Mesendoderm (in vitro differentiated cells): ENCODE measurements at regions not wholly inside any gene's neighbourhood (a gene's known extent, or its start where the extent isn't known, plus 50 kb on each side); places are given as distances from the start of the nearest gene placed in this dataset.

ENCODE experiments used
- DNase-seq: peaks from one replicate; pipeline ENCODE4 v3.0.0; 2013
- H2AK5ac ChIP-seq: 2 replicates; pipeline ENCODE4 v1.6.1; 2013; ENCODE audit warnings: low read length, inconsistent platforms
- H2BK120ac ChIP-seq: 2 replicates; pipeline ENCODE4 v1.6.1; 2013; ENCODE audit warnings: low read depth, mild to moderate bottlenecking, low read length, moderate library complexity, mixed read lengths
- H2BK15ac ChIP-seq: replicated peaks from 2 replicates; pipeline ENCODE4 v1.6.1; 2013; ENCODE audit warnings: low read depth, mild to moderate bottlenecking, moderate library complexity
- H2BK5ac ChIP-seq: 2 replicates; pipeline ENCODE4 v1.6.1; 2013; ENCODE audit warnings: low read length, inconsistent platforms
- H3K18ac ChIP-seq: 2 replicates; pipeline ENCODE4 v1.6.1; 2013; ENCODE audit warnings: mild to moderate bottlenecking, low read length, mixed read lengths
- H3K23ac ChIP-seq: one replicate; pipeline ENCODE4 v1.6.1; 2013; ENCODE audit warnings: low read length
- H3K27ac ChIP-seq: 2 replicates; pipeline ENCODE4 v1.5.1; 2013; ENCODE audit warnings: low read depth, mild to moderate bottlenecking, inconsistent platforms, low read length, moderate library complexity
- H3K27me3 ChIP-seq: 2 replicates; pipeline ENCODE4 v1.6.1; 2013; ENCODE audit warnings: low read length, control low read depth, mild to moderate bottlenecking, inconsistent platforms; ENCODE audit not compliant: insufficient read depth, poor library complexity
- H3K36me3 ChIP-seq: 2 replicates; pipeline ENCODE4 v1.6.1; 2013; ENCODE audit warnings: low read length, inconsistent platforms; ENCODE audit not compliant: control insufficient read depth, insufficient read depth
- H3K4ac ChIP-seq: one replicate; pipeline ENCODE4 v1.6.1; 2013; ENCODE audit warnings: low read depth, mild to moderate bottlenecking, low read length, moderate library complexity
- H3K4me1 ChIP-seq: 2 replicates; pipeline ENCODE4 v1.6.1; 2013; ENCODE audit warnings: low read depth, low read length, inconsistent platforms; ENCODE audit not compliant: control insufficient read depth
- H3K4me2 ChIP-seq: 2 replicates; pipeline ENCODE4 v1.6.1; 2013; ENCODE audit warnings: low read length
- H3K4me3 ChIP-seq: 2 replicates; pipeline ENCODE4 v1.5.1; 2013; ENCODE audit warnings: mild to moderate bottlenecking, low read length
- H3K56ac ChIP-seq: one replicate; pipeline ENCODE4 v1.6.1; 2013; ENCODE audit warnings: low read length
- H3K79me1 ChIP-seq: 2 replicates; pipeline ENCODE4 v1.6.1; 2013; ENCODE audit warnings: low read length, inconsistent platforms
- H3K79me2 ChIP-seq: 2 replicates; pipeline ENCODE4 v1.6.1; 2013; ENCODE audit warnings: mild to moderate bottlenecking, low read length; ENCODE audit not compliant: control insufficient read depth, insufficient read depth
- H3K9ac ChIP-seq: 2 replicates; pipeline ENCODE4 v1.6.1; 2013; ENCODE audit warnings: low read length, inconsistent platforms
- H4K5ac ChIP-seq: one replicate; pipeline ENCODE4 v1.6.1; 2013; ENCODE audit warnings: low read length
- H4K8ac ChIP-seq: one replicate; pipeline ENCODE4 v1.6.1; 2013; ENCODE audit warnings: low read depth, mild to moderate bottlenecking, control low read depth, low read length, moderate library complexity
- WGBS: extraction: QIAGEN DNeasy Blood & Tissue Kit; methylation state at CpG from one replicate; pipeline ENCODE4 v1.1.7; 2013; ENCODE audit warnings: low lambda C conversion rate, missing lambda C conversion rate; ENCODE audit not compliant: insufficient coverage; ENCODE audit errors: extremely low coverage; 5-methylcytosine and 5-hydroxymethylcytosine counted together

DNA sequence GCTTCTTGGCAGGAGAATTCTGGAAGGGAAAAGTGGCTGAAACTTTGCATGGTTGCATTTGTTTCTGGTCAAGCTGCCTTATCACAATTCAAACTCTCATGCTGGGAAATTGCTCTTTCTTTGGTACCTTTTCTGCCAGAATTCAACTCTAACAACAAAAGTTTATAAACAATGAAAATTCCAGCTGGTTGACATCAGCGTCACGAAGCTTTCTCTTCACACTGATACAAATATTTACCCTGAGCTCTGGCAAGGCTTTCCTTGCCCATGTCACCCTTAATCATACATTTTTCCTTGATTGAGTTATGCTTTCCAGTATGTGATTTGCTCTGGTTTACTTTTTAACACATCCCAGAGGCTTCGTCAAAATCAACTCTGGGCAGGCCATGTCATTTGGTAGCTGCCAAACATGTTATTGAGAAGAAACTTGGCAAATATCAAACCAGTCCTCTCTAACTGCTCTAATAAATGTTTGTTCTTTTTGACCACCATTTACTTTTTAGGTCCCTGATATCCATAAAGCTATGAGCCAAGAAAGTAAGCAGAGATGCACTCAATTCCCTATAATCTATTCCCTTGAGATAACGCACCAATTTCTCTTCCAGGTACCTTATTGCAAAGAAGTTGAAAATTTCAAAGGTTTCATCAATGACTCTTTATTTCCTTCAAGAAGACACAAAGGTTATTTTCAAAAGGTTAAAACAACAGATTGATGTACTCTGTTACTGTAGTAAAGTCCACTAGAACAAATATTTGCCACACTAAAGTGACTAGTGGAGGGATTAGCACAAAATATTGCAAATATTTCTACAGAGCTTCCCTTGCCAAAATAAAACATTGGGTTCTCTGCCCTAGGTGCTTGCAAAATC lies 1241.1 kb upstream of the ZEB2 start:
- Histone ChIP-seq H3K18ac (no peak overlapping the region), H3K4ac (no peak overlapping the region), H3K36me3 (no peaks in the 10 kb centered on the region), H2BK15ac (no peak overlapping the region), H3K27ac (no peak overlapping the region), H3K23ac (no peak overlapping the region), H3K4me3 (no peak overlapping the region), H4K8ac (no peak overlapping the region), H3K79me1 (no peaks in the 10 kb centered on the region), H2BK120ac (no peak overlapping the region), H2BK5ac (no peak overlapping the region), H3K4me1 (peaks cover 3% of the 10 kb centered on the region), H2AK5ac (no peak overlapping the region), H3K79me2 (no peaks in the 10 kb centered on the region), H3K9ac (no peak overlapping the region), H3K4me2 (no peak overlapping the region), H4K5ac (no peak overlapping the region), H3K56ac (no peak overlapping the region), H3K27me3 (no peaks in the 10 kb centered on the region)
- DNase-seq: peak; percentile 83
- no CpG with 5 or more reads among the region's 4 CpGs for WGBS

DNA sequence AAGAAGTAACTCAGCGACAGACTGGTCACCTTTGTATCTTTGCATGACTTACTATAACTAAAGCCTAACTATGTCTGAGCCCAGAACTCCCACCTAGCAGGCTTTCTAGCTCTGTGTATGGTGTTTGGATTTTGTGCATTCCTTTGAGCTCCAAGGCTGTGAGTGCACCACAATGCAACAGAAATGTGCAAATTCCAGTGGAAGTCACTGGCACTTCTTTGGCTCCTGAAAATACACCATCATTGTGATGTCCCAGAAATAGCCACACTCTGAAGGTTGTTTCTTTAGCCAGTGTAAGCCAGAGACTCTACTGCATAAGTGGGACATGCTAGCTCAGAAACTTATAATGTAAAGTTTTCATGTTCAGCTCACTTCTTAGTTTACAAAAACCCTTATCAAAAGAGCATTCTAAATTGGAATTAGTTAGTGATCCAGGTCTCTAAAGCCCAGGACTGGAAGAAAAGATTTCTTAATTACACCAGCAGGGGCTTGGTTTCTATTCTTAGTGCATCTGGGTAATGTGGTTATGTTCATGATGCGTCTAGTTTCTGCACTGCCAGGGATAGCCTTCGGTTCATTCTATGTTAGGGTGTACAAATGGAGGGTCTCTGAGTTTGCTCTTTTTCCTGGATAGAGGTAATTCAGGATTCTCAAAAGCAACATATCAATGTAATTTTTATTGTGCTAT lies 1239.5 kb upstream of the ZEB2 start:
- Histone ChIP-seq H3K4me2 (no peak overlapping the region), H3K23ac (no peak overlapping the region), H3K27ac (no peak overlapping the region), H2BK5ac (no peak overlapping the region), H2BK15ac (no peak overlapping the region), H3K18ac (peak overlapping the region; percentile 84), H3K4me3 (no peak overlapping the region), H3K56ac (no peak overlapping the region), H3K36me3 (no peaks in the 10 kb centered on the region), H3K4me1 (peaks cover 3% of the 10 kb centered on the region), H3K27me3 (no peaks in the 10 kb centered on the region), H3K4ac (no peak overlapping the region), H2AK5ac (no peak overlapping the region), H4K5ac (no peak overlapping the region), H3K9ac (no peak overlapping the region), H3K79me1 (no peaks in the 10 kb centered on the region), H2BK120ac (peak overlapping the region; percentile 45), H4K8ac (no peak overlapping the region), H3K79me2 (no peaks in the 10 kb centered on the region)
- DNase-seq: no peak
- WGBS: no CpG with 5 or more reads among the region's 3 CpGs

DNA sequence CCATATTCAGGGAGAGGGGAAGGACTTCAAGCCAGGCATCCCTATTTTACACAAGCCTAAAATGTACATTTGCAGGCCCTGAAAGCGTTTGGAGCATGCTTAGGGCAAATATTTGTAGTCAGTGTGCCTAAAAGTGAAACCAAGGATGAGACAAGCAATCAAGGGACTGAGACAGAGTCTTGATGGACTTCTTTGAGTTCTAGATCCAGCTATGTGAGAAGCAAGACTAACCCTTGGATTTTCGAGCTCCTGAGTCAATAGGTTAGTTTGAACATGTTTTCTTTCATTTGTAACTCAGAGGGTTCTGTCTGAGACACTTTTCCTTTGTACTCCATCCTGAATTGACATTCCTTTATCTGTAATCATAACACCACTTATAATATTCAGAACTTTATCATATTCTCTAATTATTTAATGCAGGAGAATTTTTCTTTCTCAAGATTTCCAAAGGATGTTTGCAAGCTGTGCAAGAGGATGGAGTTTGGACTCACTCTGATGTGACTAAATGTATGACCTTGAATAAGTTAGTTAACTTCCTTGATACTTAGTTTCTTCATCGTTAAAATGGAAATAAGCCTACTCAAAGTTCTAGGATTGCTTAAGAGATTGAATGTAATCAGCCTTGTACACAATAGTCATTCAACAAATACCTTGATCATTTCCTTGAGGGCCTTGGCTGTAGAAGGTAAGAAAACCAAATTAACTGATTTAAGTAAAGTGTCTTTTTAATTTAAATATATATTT lies 1237.8 kb upstream of the ZEB2 start:
- Histone ChIP-seq H3K27me3 (no peaks in the 10 kb centered on the region), H3K9ac (no peak overlapping the region), H3K18ac (peak overlapping the region; percentile 72), H3K4me2 (no peak overlapping the region), H3K4me1 (peaks cover 3% of the 10 kb centered on the region), H3K27ac (no peak overlapping the region), H2BK5ac (no peak overlapping the region), H4K5ac (no peak overlapping the region), H3K79me2 (no peaks in the 10 kb centered on the region), H2BK15ac (no peak overlapping the region), H4K8ac (no peak overlapping the region), H3K56ac (no peak overlapping the region), H2BK120ac (no peak overlapping the region), H3K4me3 (no peak overlapping the region), H2AK5ac (no peak overlapping the region), H3K4ac (no peak overlapping the region), H3K36me3 (no peaks in the 10 kb centered on the region), H3K79me1 (no peaks in the 10 kb centered on the region), H3K23ac (no peak overlapping the region)
- WGBS: no CpG with 5 or more reads among the region's 3 CpGs
- no peak for DNase-seq

DNA sequence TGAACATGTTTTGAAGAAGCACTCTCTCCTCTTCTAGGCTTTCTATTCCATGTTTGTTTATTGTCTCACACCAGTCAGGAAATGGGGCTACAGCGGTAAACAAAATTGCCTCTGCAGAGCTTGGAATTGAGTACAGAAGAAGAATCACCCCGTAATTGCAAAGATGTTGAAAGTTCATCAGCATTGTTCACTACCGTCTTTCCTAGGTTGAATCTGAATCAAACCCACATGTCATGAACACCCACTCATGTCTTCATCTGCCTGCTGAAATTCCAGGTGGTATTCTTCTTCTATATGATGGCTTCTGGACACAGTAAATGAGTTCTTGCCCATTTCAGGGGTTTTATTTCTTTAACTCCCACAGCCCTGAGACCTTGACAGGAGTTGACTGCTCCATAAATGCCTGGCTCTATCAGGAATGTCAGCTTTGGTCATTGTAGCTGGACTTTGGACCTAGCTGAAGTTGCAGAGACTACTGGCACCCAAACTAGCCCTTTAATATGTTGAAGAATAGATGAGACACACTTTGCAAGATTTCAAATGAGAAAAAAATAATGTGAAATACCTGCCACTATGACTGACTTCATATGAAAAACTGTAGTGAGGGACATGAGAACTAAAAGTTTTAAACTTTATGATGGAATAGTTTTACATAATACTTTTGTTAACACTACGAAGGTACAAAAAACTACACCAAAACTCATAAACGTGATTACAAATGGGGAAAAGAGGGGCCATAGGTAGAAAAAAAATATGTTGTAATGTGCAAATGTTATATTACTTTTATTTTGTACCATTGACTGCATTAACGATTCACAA lies 1235.3 kb upstream of the ZEB2 start:
- H3K27me3 ChIP-seq: no peaks in the 10 kb centered on the region
- H3K23ac ChIP-seq: no peak overlapping the region
- no peak overlapping the region for H2BK5ac ChIP-seq
- H2BK15ac ChIP-seq: no peak overlapping the region
- H3K56ac ChIP-seq: no peak overlapping the region
- H3K18ac ChIP-seq: no peak overlapping the region
- no peak overlapping the region for H3K4me3 ChIP-seq
- no peaks in the 10 kb centered on the region for H3K79me2 ChIP-seq
- H4K5ac ChIP-seq: no peak overlapping the region
- H2BK120ac ChIP-seq: no peak overlapping the region
- no peaks in the 10 kb centered on the region for H3K36me3 ChIP-seq
- peaks cover 6% of the 10 kb centered on the region for H3K4me1 ChIP-seq
- H3K4ac ChIP-seq: no peak overlapping the region
- no CpG with 5 or more reads among the region's 6 CpGs for WGBS
- no peaks in the 10 kb centered on the region for H3K79me1 ChIP-seq
- no peak for DNase-seq
- H3K4me2 ChIP-seq: no peak overlapping the region
- no peak overlapping the region for H4K8ac ChIP-seq
- H2AK5ac ChIP-seq: no peak overlapping the region
- no peak overlapping the region for H3K27ac ChIP-seq
- no peak overlapping the region for H3K9ac ChIP-seq

DNA sequence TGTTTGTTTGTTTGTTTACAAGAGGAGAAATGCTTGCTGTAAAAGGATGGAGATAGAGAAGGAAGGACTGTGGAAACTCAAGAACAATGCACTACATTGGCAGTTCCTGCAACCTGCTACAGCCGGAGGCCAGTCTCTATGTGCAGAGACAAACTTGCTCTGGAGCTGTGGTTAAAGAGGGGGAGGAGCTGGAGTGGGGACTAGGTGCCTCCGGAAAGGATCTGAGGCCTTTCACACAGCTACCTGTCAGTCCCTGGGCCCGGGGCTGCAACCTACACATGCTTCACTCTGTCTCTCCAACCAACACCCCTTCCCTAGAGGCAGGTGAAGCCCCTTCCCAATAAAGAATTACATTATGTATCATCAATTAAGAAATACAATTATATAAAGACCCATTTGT lies 1234.0 kb upstream of the ZEB2 start:
- no peak overlapping the region for H3K9ac ChIP-seq
- H4K5ac ChIP-seq: no peak overlapping the region
- H2BK120ac ChIP-seq: no peak overlapping the region
- H3K23ac ChIP-seq: no peak overlapping the region
- H3K4me2 ChIP-seq: no peak overlapping the region
- no CpG with 5 or more reads among the region's 3 CpGs for WGBS
- H3K4ac ChIP-seq: no peak overlapping the region
- no peaks in the 10 kb centered on the region for H3K36me3 ChIP-seq
- no peak overlapping the region for H3K18ac ChIP-seq
- no peak overlapping the region for H2BK5ac ChIP-seq
- H3K56ac ChIP-seq: no peak overlapping the region
- H3K27ac ChIP-seq: no peak overlapping the region
- no peaks in the 10 kb centered on the region for H3K79me1 ChIP-seq
- H3K79me2 ChIP-seq: no peaks in the 10 kb centered on the region
- H3K27me3 ChIP-seq: no peaks in the 10 kb centered on the region
- H4K8ac ChIP-seq: no peak overlapping the region
- no peak overlapping the region for H2BK15ac ChIP-seq
- no peak for DNase-seq
- H2AK5ac ChIP-seq: no peak overlapping the region
- no peak overlapping the region for H3K4me3 ChIP-seq
- H3K4me1 ChIP-seq: peaks cover 6% of the 10 kb centered on the region
